GM19035 (cell line): ENCODE measurements at regions not wholly inside any gene's neighbourhood (a gene's known extent, or its start where the extent isn't known, plus 50 kb on each side); places are given as distances from the start of the nearest gene placed in this dataset.

Experiments used
- ATAC-seq: cut with Tn5 transposase; IDR thresholded peaks from one replicate; pipeline ENCODE4 v1.9.1; 2021; ENCODE audit not compliant: unreplicated experiment

- no peak for ATAC-seq
Measured at GRCh38 chr21:35329940-35330660, 281.0 kb upstream of the RUNX1 start.

- ATAC-seq = no peak
Measured at GRCh38 chr21:35328856-35329455, 279.9 kb upstream of the RUNX1 start.

GRCh38 chr21:35326677-35327076 lies 277.6 kb upstream of the RUNX1 start:
- ATAC-seq = no peak

GRCh38 chr21:35325953-35326352 lies 276.9 kb upstream of the RUNX1 start:
- no peak for ATAC-seq

GRCh38 chr21:35324372-35325220 lies 275.5 kb upstream of the RUNX1 start:
- ATAC-seq = no peak

- ATAC-seq = no peak
Measured at GRCh38 chr21:35323947-35324346, 274.8 kb upstream of the RUNX1 start.

GRCh38 chr21:35321322-35322200 lies 272.5 kb upstream of the RUNX1 start:
- no peak for ATAC-seq

GRCh38 chr21:35319684-35320283 lies 270.7 kb upstream of the RUNX1 start:
- ATAC-seq = no peak

GRCh38 chr21:35316933-35317332 lies 267.8 kb upstream of the RUNX1 start:
- no peak for ATAC-seq

GRCh38 chr21:35316456-35316855 lies 267.4 kb upstream of the RUNX1 start:
- no peak for ATAC-seq

GRCh38 chr21:35314857-35315582 lies 265.9 kb upstream of the RUNX1 start:
- no peak for ATAC-seq

GRCh38 chr21:35311985-35312384 lies 262.9 kb upstream of the RUNX1 start:
- ATAC-seq = no peak

- no peak for ATAC-seq
Measured at GRCh38 chr21:35309316-35309715, 260.2 kb upstream of the RUNX1 start.

- ATAC-seq = no peak
Measured at GRCh38 chr21:35303085-35303484, 254.0 kb upstream of the RUNX1 start.

- ATAC-seq = no peak
Measured at GRCh38 chr21:35298757-35299156, 249.7 kb upstream of the RUNX1 start.

- no peak for ATAC-seq
Measured at GRCh38 chr21:35297665-35298064, 248.6 kb upstream of the RUNX1 start.

- ATAC-seq = no peak
Measured at GRCh38 chr21:35294231-35294898, 245.3 kb upstream of the RUNX1 start.

GRCh38 chr21:35291973-35292627 lies 243.0 kb upstream of the RUNX1 start:
- no peak for ATAC-seq

GRCh38 chr21:35291034-35291433 lies 241.9 kb upstream of the RUNX1 start:
- no peak for ATAC-seq
